Spleen (tissue), 11 donors: ENCODE measurements at regions not wholly inside any gene's neighbourhood (a gene's known extent, or its start where the extent isn't known, plus 50 kb on each side); places are given as distances from the start of the nearest gene placed in this dataset.
A peak's percentile ranks its signal among the peaks of the same experiment; 100 is the strongest.

Experiments
- DNase-seq: peaks from one replicate; pipeline ENCODE4 v3.0.0-alpha.2; 2020
- H3K27ac ChIP-seq, 8 donors: fragments of 200-600 bp; sonication (generic) in 7 of 8; 1 replicate in 4 of 8; 2 replicates in 4 of 8; pipeline versions ENCODE4 v1.5.0 to v1.8.0; 2016 to 2021; ENCODE audit warnings: inconsistent platforms in 4 of 8, mild to moderate bottlenecking in 4 of 8, moderate library complexity in 1 of 8
- H3K27me3 ChIP-seq, 7 donors: fragments of 200-600 bp; sonication (generic) in 6 of 7; replicated peaks in 1 of 7; 1 replicate in 4 of 7; 2 replicates in 3 of 7; pipeline versions ENCODE4 v1.5.0 to v1.8.0; 2016 to 2021; ENCODE audit warnings: inconsistent platforms in 3 of 7, mild to moderate bottlenecking in 1 of 7
- H3K36me3 ChIP-seq, 6 donors: fragments of 200-600 bp; sonication (generic) in 5 of 6; 1 replicate in 4 of 6; 2 replicates in 2 of 6; pipeline versions ENCODE4 v1.5.0 to v1.8.0; 2016 to 2021; ENCODE audit warnings: inconsistent platforms in 2 of 6
- H3K4me1 ChIP-seq, 6 donors: fragments of 200-600 bp; sonication (generic) in 5 of 6; 1 replicate in 3 of 6; 2 replicates in 3 of 6; pipeline versions ENCODE4 v1.5.0 to v1.8.0; 2016 to 2021; ENCODE audit warnings: inconsistent platforms in 3 of 6
- H3K4me3 ChIP-seq, 8 donors: fragments of 200-600 bp; sonication (generic) in 7 of 8; 1 replicate in 4 of 8; 2 replicates in 4 of 8; pipeline versions ENCODE4 v1.5.0 to v1.8.0; 2016 to 2021; ENCODE audit warnings: inconsistent platforms in 4 of 8, mild to moderate bottlenecking in 4 of 8, moderate library complexity in 2 of 8
- H3K9me3 ChIP-seq, 8 donors: fragments of 200-600 bp; sonication (generic) in 7 of 8; 1 replicate in 4 of 8; 2 replicates in 4 of 8; pipeline versions ENCODE4 v1.5.0 to v1.8.0; 2016 to 2021; ENCODE audit warnings: inconsistent platforms in 4 of 8
- CTCF ChIP-seq, 11 experiments: fragments of 200-600 bp in 7 of 11; fragments of 450-650 bp in 4 of 11; sonication (generic) in 4 of 11; IDR thresholded peaks in 8 of 11; conservative IDR thresholded peaks in 3 of 11; 1 replicate in 7 of 11; 2 replicates in 4 of 11; pipeline versions ENCODE4 v1.4.0 to v1.8.0; 2016 to 2021; ENCODE audit warnings: antibody characterized with exemption in 11 of 11, inconsistent platforms in 4 of 11, mild to moderate bottlenecking in 1 of 11
- POLR2A ChIP-seq, 3 donors: fragments of 450-650 bp; IDR thresholded peaks; one replicate each; pipeline ENCODE4 v1.5.1; 2017; ENCODE audit warnings: antibody characterized with exemption in 3 of 3, mild to moderate bottlenecking in 1 of 3
- POLR2AphosphoS5 ChIP-seq, 3 donors: sonication (generic); formaldehyde crosslinking; IDR thresholded peaks; one replicate each; pipeline ENCODE4 v1.5.1; 2017; ENCODE audit warnings: antibody characterized with exemption in 3 of 3
- WGBS, 5 donors: extraction: QIAGEN DNeasy Blood & Tissue Kit in 3 of 5; methylation state at CpG; one replicate each; pipeline versions ENCODE4 v1.1.5 to v1.1.7; 2013 to 2018; 5-methylcytosine and 5-hydroxymethylcytosine counted together
- intact Hi-C: fragments of 100-400 bp; cut with DNase I; formaldehyde crosslinking; loops from one replicate; pipeline ENCODE4 v1.15.0; 2023; ENCODE audit warnings: low total_unique reads
- donor health status: healthy with polysubstance abuse.
- donor health status: DM: no; HTN: no; CAD: no; lungs with moderate emphysema.
- donor health status: DM: no; HTN: no; CAD: no.
- donor health status: Bipolar disorder and iron deficiency.
- donor health status: healthy.
- donor health status: DM: no; HTN: no; CAD: no.
- donor health status: DM: yes; HTN: yes; CAD: no.

DNA sequence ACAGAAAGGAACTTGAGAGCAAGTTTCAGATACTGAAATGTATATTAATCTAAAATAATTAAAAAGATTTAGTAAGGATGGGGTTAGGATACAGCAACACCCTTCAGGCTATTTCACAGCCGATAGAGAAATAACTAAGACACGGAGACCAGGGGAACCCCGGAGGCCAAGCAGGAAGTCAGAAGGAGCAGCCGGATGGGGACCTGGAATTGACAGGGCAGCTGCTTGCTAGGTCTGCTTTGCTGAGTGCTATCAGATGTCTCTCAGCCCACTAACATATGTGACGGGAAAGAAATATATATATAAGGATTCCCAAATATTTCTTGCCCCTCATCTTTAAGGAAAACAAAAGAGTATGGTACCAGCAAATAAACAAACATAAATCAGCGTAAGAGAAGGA, 154.1 kb upstream of the CDH5 start:
- intact Hi-C loops, result no loop called here
- peaks cover 0 to 4% (median 0%) of the 10 kb centered on the region in 7 donors for H3K27me3 ChIP-seq
- DNase-seq, result no peak
- TF ChIP-seq POLR2A (IDR thresholded peaks at IDR 0.05) (no peak), CTCF (IDR thresholded peaks at IDR 0.05 in 8 of 11, conservative IDR thresholded peaks at IDR 0.05 in 3 of 11) (no peak), POLR2AphosphoS5 (IDR thresholded peaks at IDR 0.05) (no peak)
- no peaks in the 10 kb centered on the region for H3K36me3 ChIP-seq
- H3K27ac ChIP-seq, result no peak overlapping the region
- no peaks in the 10 kb centered on the region for H3K9me3 ChIP-seq
- peaks cover 0 to 6% (median 3%) of the 10 kb centered on the region in 6 donors for H3K4me1 ChIP-seq
- no peak overlapping the region for H3K4me3 ChIP-seq
- 20 to 29% (median 27%) methylated on average over 6 of the region's 6 CpGs for WGBS, 5 donors

DNA sequence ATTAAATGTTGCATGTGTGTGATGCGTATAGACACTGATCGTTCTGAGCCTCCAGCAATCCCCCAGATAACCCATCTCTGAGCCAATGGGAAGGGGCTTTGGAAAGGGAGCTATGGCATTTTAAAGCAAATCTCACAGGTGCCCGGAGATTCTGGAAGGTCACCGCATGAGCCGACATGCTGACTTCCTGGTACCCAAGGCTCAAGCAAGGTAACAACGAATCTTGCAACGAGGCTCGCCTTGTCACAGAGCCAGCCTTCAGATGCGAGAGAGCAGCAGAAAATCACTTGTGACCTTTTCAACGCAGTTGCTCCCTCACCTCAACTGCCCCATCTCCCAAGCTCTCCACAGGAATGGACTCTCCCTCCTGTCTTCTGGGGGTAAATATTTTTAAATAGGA, 154.8 kb upstream of the CDH5 start:
- TF ChIP-seq POLR2A (IDR thresholded peaks at IDR 0.05) (no peak), CTCF (IDR thresholded peaks at IDR 0.05 in 8 of 11, conservative IDR thresholded peaks at IDR 0.05 in 3 of 11) (no peak), POLR2AphosphoS5 (IDR thresholded peaks at IDR 0.05) (no peak)
- Histone ChIP-seq H3K4me1 (peaks cover 0 to 14% (median 5%) of the 10 kb centered on the region in 6 donors), H3K4me3 (no peak overlapping the region), H3K27ac (no peak overlapping the region), H3K27me3 (no peaks in the 10 kb centered on the region), H3K36me3 (no peaks in the 10 kb centered on the region), H3K9me3 (no peaks in the 10 kb centered on the region)
- intact Hi-C loops, result no loop called here
- no peak for DNase-seq
- WGBS, 5 donors, result 86 to 93% (median 89%) methylated on average over 10 of the region's 10 CpGs

- Histone ChIP-seq H3K27me3 (no peaks in the 10 kb centered on the region), H3K27ac (peak overlapping the region in 6 of 8 donors; percentile 35 to 87 (median 72)), H3K4me3 (no peak overlapping the region), H3K36me3 (no peaks in the 10 kb centered on the region), H3K4me1 (peaks cover 0 to 34% (median 19%) of the 10 kb centered on the region in 6 donors), H3K9me3 (no peaks in the 10 kb centered on the region)
- 52 to 87% (median 74%) methylated on average over 5 of the region's 5 CpGs for WGBS, 5 donors
- TF ChIP-seq CTCF (IDR thresholded peaks at IDR 0.05 in 8 of 11, conservative IDR thresholded peaks at IDR 0.05 in 3 of 11) (no peak), POLR2AphosphoS5 (IDR thresholded peaks at IDR 0.05) (no peak), POLR2A (IDR thresholded peaks at IDR 0.05) (no peak)
- DNase-seq, result no peak
- intact Hi-C loops, result no loop called here
Observed at GRCh38 chr16:66207883-66208265, 158.6 kb upstream of the CDH5 start.

- WGBS, 5 donors, result 63 to 84% (median 76%) methylated on average over 11 of the region's 11 CpGs
Observed at GRCh38 chr16:66207139-66207882, 159.2 kb upstream of the CDH5 start.

More at GRCh38 chr16:66207139-66207882, 159.2 kb upstream of the CDH5 start:
- peaks cover 0 to 34% (median 19%) of the 10 kb centered on the region in 6 donors for H3K4me1 ChIP-seq
- H3K27ac ChIP-seq, result peak overlapping the region in 7 of 8 donors; percentile 35 to 87 (median 65)
- DNase-seq, result no peak
- no peak overlapping the region for H3K4me3 ChIP-seq
- H3K27me3 ChIP-seq, result no peaks in the 10 kb centered on the region
- TF ChIP-seq CTCF (IDR thresholded peaks at IDR 0.05 in 8 of 11, conservative IDR thresholded peaks at IDR 0.05 in 3 of 11) (no peak), POLR2AphosphoS5 (IDR thresholded peaks at IDR 0.05) (peak in 1 of 3 donors; percentile 62)
- H3K36me3 ChIP-seq, result no peaks in the 10 kb centered on the region
- H3K9me3 ChIP-seq, result no peaks in the 10 kb centered on the region
- intact Hi-C loops, result no loop called here
